Muscle of leg (tissue), 3 donors: ENCODE measurements at regions not wholly inside any gene's neighbourhood (a gene's known extent, or its start where the extent isn't known, plus 50 kb on each side); places are given as distances from the start of the nearest gene placed in this dataset.
"Not testable (repeated sequence)": the region's sequence is repeated elsewhere in the genome, so short reads cannot be mapped to it uniquely, and the experiment has no call there.

Source experiments
- DNase-seq: peaks from one replicate; pipeline ENCODE4 v3.0.0; 2013
- H3K27ac ChIP-seq: one replicate; pipeline ENCODE4 v1.5.1; 2013; ENCODE audit warnings: mild to moderate bottlenecking, low read length, control low read depth
- H3K27me3 ChIP-seq: one replicate; pipeline ENCODE4 v1.6.1; 2013; ENCODE audit warnings: low read length; ENCODE audit not compliant: control insufficient read depth, insufficient read depth
- H3K36me3 ChIP-seq: one replicate; pipeline ENCODE4 v1.6.1; 2013; ENCODE audit warnings: low read length; ENCODE audit not compliant: control insufficient read depth, insufficient read depth
- H3K4me1 ChIP-seq: one replicate; pipeline ENCODE4 v1.6.1; 2013; ENCODE audit warnings: low read length; ENCODE audit not compliant: control insufficient read depth, insufficient read depth
- H3K4me3 ChIP-seq: one replicate; pipeline ENCODE4 v1.5.1; 2013; ENCODE audit warnings: low read length, control low read depth
- H3K9me3 ChIP-seq: replicated peaks from 2 replicates; pipeline ENCODE4 v1.6.1; 2013; ENCODE audit warnings: low read depth, low read length; ENCODE audit not compliant: control insufficient read depth
- WGBS: methylation state at CpG from one replicate; pipeline ENCODE4 v1.1.5; 2013; ENCODE audit warnings: missing lambda C conversion rate; ENCODE audit not compliant: insufficient coverage; 5-methylcytosine and 5-hydroxymethylcytosine counted together

- H3K36me3 ChIP-seq = no peaks in the 10 kb centered on the region
- H3K4me3 ChIP-seq = no peak overlapping the region
- no peaks in the 10 kb centered on the region for H3K4me1 ChIP-seq
- no peak overlapping the region for H3K27ac ChIP-seq
- DNase-seq = no peak
- WGBS = 67% methylated on average over 3 of the region's 3 CpGs
- H3K27me3 ChIP-seq = no peaks in the 10 kb centered on the region
- H3K9me3 ChIP-seq = no peaks in the 10 kb centered on the region
Measured at GRCh38 chr7:47080816-47081215, 501.1 kb downstream of the TNS3 start.

DNA sequence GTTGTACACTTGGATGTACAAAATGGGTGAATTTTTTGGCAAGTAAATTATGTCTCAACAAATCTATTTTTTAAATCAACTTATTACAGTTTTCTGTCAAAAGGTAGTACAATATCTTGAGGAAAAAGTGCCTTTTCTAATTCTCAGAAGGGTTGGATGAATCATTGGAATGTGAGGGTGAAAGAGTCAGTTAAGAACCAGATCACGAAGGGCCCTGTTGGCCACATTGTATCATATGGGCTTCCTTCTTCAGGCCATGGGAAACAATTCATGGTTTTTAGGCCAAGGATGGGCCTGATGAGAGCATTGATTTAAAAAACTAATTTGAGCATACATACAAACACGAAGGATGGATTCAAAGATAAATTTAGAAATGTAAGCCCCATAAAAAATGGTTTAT is 503.7 kb downstream of the TNS3 start:
- Histone ChIP-seq H3K36me3 (no peaks in the 10 kb centered on the region), H3K4me1 (no peaks in the 10 kb centered on the region), H3K27ac (no peak overlapping the region), H3K27me3 (no peaks in the 10 kb centered on the region), H3K9me3 (no peaks in the 10 kb centered on the region), H3K4me3 (no peak overlapping the region)
- 80% methylated on average over 1 of the region's 2 CpGs for WGBS
- no peak for DNase-seq

GRCh38 chr7:47074702-47075153 is 507.2 kb downstream of the TNS3 start:
- Histone ChIP-seq H3K27ac (no peak overlapping the region), H3K9me3 (no peaks in the 10 kb centered on the region), H3K4me3 (no peak overlapping the region), H3K36me3 (no peaks in the 10 kb centered on the region), H3K27me3 (no peaks in the 10 kb centered on the region), H3K4me1 (no peaks in the 10 kb centered on the region)
- no peak for DNase-seq
- WGBS = no CpG with 5 or more reads among the region's 2 CpGs

DNA sequence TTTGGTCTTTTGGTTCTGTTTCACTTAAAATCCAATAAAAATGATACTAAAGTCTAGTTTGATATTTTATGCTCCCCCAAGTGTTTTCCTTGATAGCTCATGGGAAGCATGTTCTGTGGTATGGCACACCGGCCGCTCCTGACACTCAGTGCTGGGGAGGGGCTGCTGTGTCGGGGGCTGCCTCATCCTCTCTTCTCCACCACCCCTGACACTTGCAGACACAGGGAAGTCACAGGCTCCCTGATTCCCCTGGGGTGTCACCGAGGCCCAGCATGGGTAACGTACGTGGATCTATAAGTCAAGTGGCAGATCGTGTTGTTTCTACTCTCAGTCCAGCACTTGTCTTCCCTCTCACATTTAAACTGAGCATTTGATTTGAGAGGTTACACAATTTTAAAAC is 508.6 kb downstream of the TNS3 start:
- no peak overlapping the region for H3K27ac ChIP-seq
- no peak for DNase-seq
- no peaks in the 10 kb centered on the region for H3K9me3 ChIP-seq
- WGBS = 96% methylated on average over 4 of the region's 7 CpGs
- no peaks in the 10 kb centered on the region for H3K27me3 ChIP-seq
- H3K4me3 ChIP-seq = no peak overlapping the region
- H3K36me3 ChIP-seq = no peaks in the 10 kb centered on the region
- H3K4me1 ChIP-seq = no peaks in the 10 kb centered on the region

- WGBS = 83% methylated on average over 2 of the region's 3 CpGs
- Histone ChIP-seq H3K4me3 (no peak overlapping the region), H3K27me3 (no peaks in the 10 kb centered on the region), H3K9me3 (no peaks in the 10 kb centered on the region), H3K36me3 (no peaks in the 10 kb centered on the region), H3K4me1 (no peaks in the 10 kb centered on the region), H3K27ac (no peak overlapping the region)
- DNase-seq = no peak
Measured at GRCh38 chr7:47071866-47072265, 510.0 kb downstream of the TNS3 start.

GRCh38 chr7:47069385-47070076 is 512.4 kb downstream of the TNS3 start:
- H3K9me3 ChIP-seq = no peaks in the 10 kb centered on the region
- H3K4me1 ChIP-seq = no peaks in the 10 kb centered on the region
- no peak for DNase-seq
- H3K4me3 ChIP-seq = no peak overlapping the region
- H3K27ac ChIP-seq = no peak overlapping the region
- no peaks in the 10 kb centered on the region for H3K27me3 ChIP-seq
- 97% methylated on average over 8 of the region's 15 CpGs for WGBS
- H3K36me3 ChIP-seq = no peaks in the 10 kb centered on the region

- DNase-seq = peak; percentile 34
- no peaks in the 10 kb centered on the region for H3K36me3 ChIP-seq
- no peak overlapping the region for H3K4me3 ChIP-seq
- no peaks in the 10 kb centered on the region for H3K4me1 ChIP-seq
- no peak overlapping the region for H3K27ac ChIP-seq
- no peaks in the 10 kb centered on the region for H3K9me3 ChIP-seq
- 50% methylated on average over 3 of the region's 9 CpGs for WGBS
- H3K27me3 ChIP-seq = no peaks in the 10 kb centered on the region
Measured at GRCh38 chr7:47066976-47067614, 514.8 kb downstream of the TNS3 start.

DNA sequence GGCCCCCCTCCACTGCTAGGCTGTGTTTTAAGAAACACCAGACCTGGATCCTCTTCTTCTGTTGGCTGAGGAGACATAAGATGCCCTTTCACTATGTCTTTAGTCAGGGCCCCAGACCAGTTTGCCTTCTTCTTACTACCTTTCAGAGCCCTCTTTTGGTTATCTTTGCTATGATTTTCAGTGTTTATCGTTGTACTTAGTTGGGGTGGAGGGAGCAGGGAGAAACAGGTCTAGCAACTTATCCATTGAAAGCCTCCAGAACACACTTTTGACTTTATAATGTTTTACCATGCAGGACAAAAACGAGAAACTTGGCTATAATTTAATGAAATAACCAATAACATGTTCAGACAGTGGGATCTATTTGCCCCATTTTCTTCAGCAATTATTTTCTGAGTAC is 525.2 kb downstream of the TNS3 start:
- no peak overlapping the region for H3K4me3 ChIP-seq
- H3K27me3 ChIP-seq = peaks cover 3% of the 10 kb centered on the region
- no peak overlapping the region for H3K27ac ChIP-seq
- peaks cover 3% of the 10 kb centered on the region for H3K9me3 ChIP-seq
- DNase-seq = no peak
- no CpG with 5 or more reads among the region's 2 CpGs for WGBS
- H3K36me3 ChIP-seq = no peaks in the 10 kb centered on the region
- H3K4me1 ChIP-seq = no peaks in the 10 kb centered on the region

DNA sequence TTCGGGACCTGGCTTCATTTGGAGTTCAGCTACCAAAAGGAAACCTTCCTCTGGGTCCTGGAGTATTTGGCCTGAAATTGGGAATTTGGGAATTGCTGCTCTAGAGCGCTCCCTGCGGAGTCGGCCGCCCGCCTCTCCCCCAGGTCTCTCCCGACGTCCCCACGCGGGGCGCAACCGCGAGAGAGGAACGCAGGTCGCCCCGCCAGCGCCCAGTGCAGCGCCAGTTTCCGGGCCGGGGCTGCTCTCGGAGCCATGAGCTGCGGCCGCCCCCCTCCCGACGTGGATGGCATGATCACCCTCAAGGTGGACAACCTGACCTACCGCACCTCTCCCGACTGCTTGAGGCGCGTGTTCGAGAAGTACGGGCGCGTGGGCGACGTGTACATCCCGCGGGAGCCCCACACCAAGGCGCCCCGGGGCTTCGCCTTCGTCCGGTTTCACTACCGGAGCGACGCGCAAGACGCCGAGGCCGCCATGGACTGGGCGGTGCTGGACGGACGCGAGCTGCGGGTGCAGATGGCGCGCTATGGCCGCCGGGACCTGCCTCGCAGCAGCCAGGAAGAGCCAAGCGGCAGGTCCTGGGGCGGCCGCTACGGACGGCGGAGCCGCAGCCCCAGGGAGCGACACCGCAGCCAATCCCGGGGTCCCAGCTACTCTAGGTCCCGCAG is 529.2 kb downstream of the TNS3 start:
- H3K36me3 ChIP-seq, H3K9me3 ChIP-seq, H3K27me3 ChIP-seq, H3K4me1 ChIP-seq, DNase-seq, H3K27ac ChIP-seq: not testable (repeated sequence)
- WGBS = 20% methylated on average over 55 of the region's 70 CpGs
- peak overlapping the region; percentile 26 for H3K4me3 ChIP-seq

DNA sequence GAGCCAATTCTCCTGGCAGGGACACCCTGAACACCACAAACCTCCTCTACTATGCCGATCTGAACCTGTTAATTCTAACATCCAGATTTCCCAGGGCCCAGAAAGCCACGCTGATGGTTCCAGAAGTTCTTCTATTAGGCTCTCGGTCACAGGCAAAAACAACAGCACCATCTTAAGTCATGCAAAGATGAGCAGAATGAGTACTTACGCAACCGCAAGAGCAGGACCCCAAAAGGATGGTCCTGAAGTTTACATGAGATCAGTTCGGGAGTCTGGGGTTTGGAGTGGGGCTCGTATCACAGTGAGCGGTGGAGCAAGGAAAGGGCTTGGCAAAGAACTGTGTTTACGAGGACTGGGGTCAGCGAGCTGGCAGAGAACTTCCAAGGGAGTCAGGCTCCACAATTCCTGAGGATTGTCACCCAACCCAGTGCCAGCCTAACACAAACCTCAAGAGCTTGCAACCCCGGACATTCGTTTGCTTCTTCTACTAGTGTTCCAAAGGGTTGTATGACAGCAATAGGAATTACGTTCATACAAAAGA is 532.6 kb downstream of the TNS3 start:
- Histone ChIP-seq H3K4me1 (peaks cover 19% of the 10 kb centered on the region), H3K27ac (no peak overlapping the region), H3K36me3 (no peaks in the 10 kb centered on the region), H3K27me3 (peaks cover 3% of the 10 kb centered on the region), H3K4me3 (no peak overlapping the region), H3K9me3 (peaks cover 3% of the 10 kb centered on the region)
- DNase-seq = no peak
- 91% methylated on average over 6 of the region's 13 CpGs for WGBS
